ENCODE measurements at regions not wholly inside any gene's neighbourhood (a gene's known extent, or its start where the extent isn't known, plus 50 kb on each side); places are given as distances from the start of the nearest gene placed in this dataset.

DNA sequence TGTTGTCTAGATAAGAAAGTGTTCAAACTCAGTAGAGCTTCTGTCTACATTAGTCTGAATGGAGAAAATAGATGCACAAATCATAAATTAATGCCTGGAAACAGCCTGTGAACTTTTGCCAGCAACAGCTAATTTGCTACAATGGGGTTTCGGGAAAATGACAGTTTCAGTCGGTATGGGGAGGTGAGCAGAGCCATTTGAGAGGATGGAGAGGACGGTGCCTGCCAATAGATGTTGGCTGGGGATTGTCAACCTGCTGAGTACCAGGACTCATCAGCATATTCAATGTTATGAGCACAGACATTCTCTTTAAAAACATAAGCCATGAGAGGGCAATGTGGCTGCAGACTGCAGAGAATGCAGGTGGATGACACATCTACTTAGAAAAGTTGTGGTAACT is 230.3 kb upstream of the PCDH18 start:
- TF ChIP-seq CTCF (IDR thresholded peaks at IDR 0.05): no peak
- TF ChIP-seq POLR2AphosphoS5 (IDR thresholded peaks at IDR 0.05): no peak
- no peak for TF ChIP-seq POLR2A (IDR thresholded peaks at IDR 0.05)
- no peak for TF ChIP-seq EP300 (IDR thresholded peaks at IDR 0.05)

Data from upper lobe of left lung (tissue), 4 donors.